GM19351 (cell line): ENCODE measurements at regions not wholly inside any gene's neighbourhood (a gene's known extent, or its start where the extent isn't known, plus 50 kb on each side); places are given as distances from the start of the nearest gene placed in this dataset.

Experiments
- ATAC-seq: cut with Tn5 transposase; IDR thresholded peaks from one replicate; pipeline ENCODE4 v1.9.1; 2021; ENCODE audit warnings: mild to moderate bottlenecking, moderate library complexity; ENCODE audit not compliant: unreplicated experiment

- no peak for ATAC-seq
Observed at GRCh38 chr5:161235569-161235968, 311.0 kb downstream of the GABRB2 start.

GRCh38 chr5:161233553-161233952 is 313.0 kb downstream of the GABRB2 start:
- no peak for ATAC-seq

GRCh38 chr5:161230221-161230620 is 316.3 kb downstream of the GABRB2 start:
- ATAC-seq, result no peak

- ATAC-seq, result no peak
Observed at GRCh38 chr5:161219816-161220215, 326.7 kb downstream of the GABRB2 start.

GRCh38 chr5:161216877-161217276 is 329.6 kb downstream of the GABRB2 start:
- no peak for ATAC-seq

- no peak for ATAC-seq
Observed at GRCh38 chr5:161212123-161212712, 334.3 kb downstream of the GABRB2 start.

- no peak for ATAC-seq
Observed at GRCh38 chr5:161201558-161201957, 345.0 kb downstream of the GABRB2 start.

- no peak for ATAC-seq
Observed at GRCh38 chr5:161190778-161191177, 338.8 kb upstream of the ATP10B start.

GRCh38 chr5:161190086-161190485 is 338.1 kb upstream of the ATP10B start:
- no peak for ATAC-seq

GRCh38 chr5:161189452-161189851 is 337.4 kb upstream of the ATP10B start:
- ATAC-seq, result no peak

- no peak for ATAC-seq
Observed at GRCh38 chr5:161183559-161183958, 331.5 kb upstream of the ATP10B start.

GRCh38 chr5:161176221-161176620 is 324.2 kb upstream of the ATP10B start:
- no peak for ATAC-seq

- no peak for ATAC-seq
Observed at GRCh38 chr5:161169776-161170175, 317.8 kb upstream of the ATP10B start.

- ATAC-seq, result no peak
Observed at GRCh38 chr5:161167016-161167767, 315.2 kb upstream of the ATP10B start.

- ATAC-seq, result no peak
Observed at GRCh38 chr5:161165998-161166660, 314.1 kb upstream of the ATP10B start.

GRCh38 chr5:161157925-161158324 is 305.9 kb upstream of the ATP10B start:
- no peak for ATAC-seq

- ATAC-seq, result no peak
Observed at GRCh38 chr5:161155451-161155850, 303.4 kb upstream of the ATP10B start.

GRCh38 chr5:161152415-161152940 is 300.5 kb upstream of the ATP10B start:
- ATAC-seq, result no peak

- no peak for ATAC-seq
Observed at GRCh38 chr5:161150441-161150988, 298.5 kb upstream of the ATP10B start.

GRCh38 chr5:161149078-161149477 is 297.1 kb upstream of the ATP10B start:
- no peak for ATAC-seq

GRCh38 chr5:161138751-161139455 is 286.9 kb upstream of the ATP10B start:
- no peak for ATAC-seq
